ENCODE measurements at regions not wholly inside any gene's neighbourhood (a gene's known extent, or its start where the extent isn't known, plus 50 kb on each side); places are given as distances from the start of the nearest gene placed in this dataset.

DNA sequence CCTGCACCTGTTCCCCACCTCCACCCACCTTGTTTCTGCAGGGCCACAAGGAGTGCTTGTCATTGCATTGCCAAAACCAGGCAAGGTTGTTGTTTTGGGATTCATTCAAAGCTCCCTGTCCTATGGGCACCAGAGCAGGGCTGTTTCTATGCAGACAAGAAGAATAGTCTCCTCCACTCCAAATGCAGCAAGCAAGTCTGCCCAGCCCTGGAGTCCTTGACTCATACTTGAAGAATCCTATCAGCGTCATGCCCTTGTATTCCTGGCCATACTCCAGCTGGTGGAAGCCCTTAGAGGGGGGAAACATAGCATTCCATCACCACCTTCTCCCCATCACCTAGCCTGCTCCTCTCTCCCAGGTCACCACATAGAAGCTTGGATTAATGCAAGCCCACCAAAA lies 145.3 kb upstream of the ECI2 start:
- no peak overlapping the region for H3K23ac ChIP-seq (ENCODE audit: low read depth, low read length, poor library complexity)
- no peak overlapping the region for H4K8ac ChIP-seq (ENCODE audit: low read depth, low read length)
- H3K4me3 ChIP-seq (ENCODE audit: low read length in 2 of 2) = no peak overlapping the region
- no peaks in the 10 kb centered on the region for H3K9me3 ChIP-seq (replicated peaks in 1 of 2; ENCODE audit: control insufficient read depth in 2 of 2, insufficient read depth in 1 of 2, low read depth in 1 of 2, low read length in 2 of 2)
- no peak overlapping the region for H3K18ac ChIP-seq (ENCODE audit: low read length)
- peaks cover 2 to 16% (median 3%) of the 10 kb centered on the region in 3 experiments for H3K27me3 ChIP-seq (ENCODE audit: control insufficient read depth in 3 of 3, insufficient read depth in 3 of 3, low read depth in 1 of 3, low read length in 3 of 3)
- H3K79me1 ChIP-seq (ENCODE audit: low read depth, low read length) = no peaks in the 10 kb centered on the region
- no peaks in the 10 kb centered on the region for H3K36me3 ChIP-seq (replicated peaks in 1 of 2; ENCODE audit: control insufficient read depth in 2 of 2, insufficient read depth in 2 of 2, low read length in 2 of 2)
- H2AFZ ChIP-seq (ENCODE audit: low read length) = no peak overlapping the region
- no peak overlapping the region for H2BK5ac ChIP-seq (ENCODE audit: low read length)
- no peak overlapping the region for H3K9ac ChIP-seq (ENCODE audit: low read depth, low read length, poor library complexity)
- WGBS, 2 donors (ENCODE audit: extremely low coverage in 2 of 2, insufficient read length in 2 of 2, insufficient replicate concordance in 1 of 2) = no CpG with 5 or more reads among the region's 1 CpG
- H2BK120ac ChIP-seq (ENCODE audit: low read depth, low read length) = no peak overlapping the region
- peaks cover 0 to 9% of the 10 kb centered on the region in 2 donors for H3K4me1 ChIP-seq (ENCODE audit: control insufficient read depth in 2 of 2, insufficient read depth in 1 of 2, low read depth in 1 of 2, low read length in 2 of 2)
- no peak overlapping the region for H2BK15ac ChIP-seq (ENCODE audit: low read length)
- DNase-seq (ENCODE audit: low spot score) = no peak
- no peak overlapping the region for H3K27ac ChIP-seq (replicated peaks; ENCODE audit: low read length)
- H3K4me2 ChIP-seq (ENCODE audit: insufficient read depth, low read length, poor library complexity, severe bottlenecking) = no peak overlapping the region
- H2BK12ac ChIP-seq (ENCODE audit: low read length) = no peak overlapping the region
- no peak overlapping the region for H2AK5ac ChIP-seq (ENCODE audit: low read depth, low read length)
- no peak overlapping the region for H4K91ac ChIP-seq (ENCODE audit: low read depth, low read length, poor library complexity)
- H3K14ac ChIP-seq (ENCODE audit: low read length) = no peak overlapping the region
- H3K4ac ChIP-seq (ENCODE audit: low read length) = no peak overlapping the region

DNA sequence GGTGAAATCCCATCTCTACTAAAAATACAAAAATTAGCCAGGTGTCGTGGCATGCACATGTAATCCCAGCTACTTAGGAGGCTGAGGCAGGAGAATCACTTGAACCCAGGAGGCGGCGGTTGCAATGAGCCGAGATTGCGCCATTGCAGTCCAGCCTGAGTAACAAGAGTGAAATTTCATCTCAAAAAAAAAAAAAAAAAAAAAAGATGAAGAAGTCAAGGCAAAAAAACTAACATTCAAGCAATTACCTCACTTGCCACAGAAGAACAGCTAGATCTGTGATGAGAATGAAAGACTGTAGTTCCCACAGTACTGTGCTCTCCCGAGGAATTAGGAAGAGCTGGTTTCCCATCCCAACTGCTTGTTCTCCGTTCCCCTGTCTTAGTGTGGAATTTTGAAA lies 144.7 kb upstream of the ECI2 start:
- Histone ChIP-seq H3K23ac (ENCODE audit: low read depth, low read length, poor library complexity) (no peak overlapping the region), H2AFZ (ENCODE audit: low read length) (no peak overlapping the region), H3K27me3 (ENCODE audit: control insufficient read depth in 3 of 3, insufficient read depth in 3 of 3, low read depth in 1 of 3, low read length in 3 of 3) (peaks cover 2 to 16% (median 3%) of the 10 kb centered on the region in 3 experiments), H3K14ac (ENCODE audit: low read length) (no peak overlapping the region), H3K79me1 (ENCODE audit: low read depth, low read length) (no peaks in the 10 kb centered on the region), H3K36me3 (replicated peaks in 1 of 2; ENCODE audit: control insufficient read depth in 2 of 2, insufficient read depth in 2 of 2, low read length in 2 of 2) (no peaks in the 10 kb centered on the region), H2AK5ac (ENCODE audit: low read depth, low read length) (no peak overlapping the region), H2BK5ac (ENCODE audit: low read length) (no peak overlapping the region), H3K27ac (replicated peaks; ENCODE audit: low read length) (no peak overlapping the region), H2BK120ac (ENCODE audit: low read depth, low read length) (no peak overlapping the region), H4K8ac (ENCODE audit: low read depth, low read length) (no peak overlapping the region), H3K9ac (ENCODE audit: low read depth, low read length, poor library complexity) (no peak overlapping the region), H3K4me3 (ENCODE audit: low read length in 2 of 2) (no peak overlapping the region), H3K4ac (ENCODE audit: low read length) (no peak overlapping the region), H3K4me1 (ENCODE audit: control insufficient read depth in 2 of 2, insufficient read depth in 1 of 2, low read depth in 1 of 2, low read length in 2 of 2) (peaks cover 0 to 9% of the 10 kb centered on the region in 2 donors), H3K4me2 (ENCODE audit: insufficient read depth, low read length, poor library complexity, severe bottlenecking) (no peak overlapping the region), H4K91ac (ENCODE audit: low read depth, low read length, poor library complexity) (no peak overlapping the region), H2BK15ac (ENCODE audit: low read length) (no peak overlapping the region), H3K9me3 (replicated peaks in 1 of 2; ENCODE audit: control insufficient read depth in 2 of 2, insufficient read depth in 1 of 2, low read depth in 1 of 2, low read length in 2 of 2) (peaks cover 0 to 3% of the 10 kb centered on the region in 2 donors), H3K18ac (ENCODE audit: low read length) (no peak overlapping the region), H2BK12ac (ENCODE audit: low read length) (no peak overlapping the region)
- no peak for DNase-seq (ENCODE audit: low spot score)
- no CpG with 5 or more reads among the region's 7 CpGs for WGBS, 2 donors (ENCODE audit: extremely low coverage in 2 of 2, insufficient read length in 2 of 2, insufficient replicate concordance in 1 of 2)

DNA sequence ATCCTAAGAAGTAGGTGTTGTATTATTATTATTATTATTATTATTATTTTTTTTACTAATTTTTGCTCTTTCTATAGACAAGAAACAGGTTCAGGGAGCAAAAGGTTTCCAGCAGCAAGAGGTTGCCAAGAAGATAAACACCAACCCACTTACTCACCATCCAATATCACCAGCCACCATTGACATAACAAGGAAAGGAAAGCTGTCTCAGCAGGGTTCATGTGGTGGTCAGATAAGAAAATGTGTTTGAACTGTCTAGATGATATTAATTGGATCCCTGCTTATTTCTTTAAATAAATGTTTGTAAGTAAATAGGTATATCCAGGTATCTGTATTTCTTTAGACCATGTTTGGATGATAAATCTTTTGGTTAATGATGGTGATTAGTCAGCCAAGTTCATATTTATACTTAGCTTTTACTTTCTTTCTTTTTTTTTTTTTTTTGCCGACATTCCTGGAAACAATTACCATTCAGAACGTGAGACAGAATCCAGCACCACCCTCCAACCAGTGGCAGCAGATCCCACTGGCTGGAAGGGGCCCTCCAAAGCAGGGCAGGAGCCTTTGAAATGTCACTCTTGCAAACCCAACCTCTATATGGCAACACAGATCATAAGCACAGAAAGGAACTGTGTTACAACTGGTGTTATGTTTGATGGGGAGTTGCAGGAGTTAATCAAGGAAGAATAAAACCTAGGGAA lies 139.2 kb upstream of the ECI2 start:
- WGBS, 2 donors (ENCODE audit: extremely low coverage in 2 of 2, insufficient read length in 2 of 2, insufficient replicate concordance in 1 of 2) = no CpG with 5 or more reads among the region's 2 CpGs
- H4K8ac ChIP-seq (ENCODE audit: low read depth, low read length) = no peak overlapping the region

GRCh38 chr6:4272996-4273395 lies 137.6 kb upstream of the ECI2 start:
- H3K4me1 ChIP-seq (ENCODE audit: control insufficient read depth in 2 of 2, insufficient read depth in 1 of 2, low read depth in 1 of 2, low read length in 2 of 2) = peaks cover 0 to 2% of the 10 kb centered on the region in 2 donors
- WGBS, 2 donors (ENCODE audit: extremely low coverage in 2 of 2, insufficient read length in 2 of 2, insufficient replicate concordance in 1 of 2) = no CpG with 5 or more reads among the region's 6 CpGs
- no peak overlapping the region for H3K27ac ChIP-seq (replicated peaks; ENCODE audit: low read length)
- no peak overlapping the region for H3K4me2 ChIP-seq (ENCODE audit: insufficient read depth, low read length, poor library complexity, severe bottlenecking)
- H2AFZ ChIP-seq (ENCODE audit: low read length) = no peak overlapping the region
- H3K9ac ChIP-seq (ENCODE audit: low read depth, low read length, poor library complexity) = no peak overlapping the region
- H2BK120ac ChIP-seq (ENCODE audit: low read depth, low read length) = no peak overlapping the region
- DNase-seq (ENCODE audit: low spot score) = no peak
- H4K8ac ChIP-seq (ENCODE audit: low read depth, low read length) = no peak overlapping the region
- H2BK5ac ChIP-seq (ENCODE audit: low read length) = no peak overlapping the region
- no peak overlapping the region for H2AK5ac ChIP-seq (ENCODE audit: low read depth, low read length)
- H3K36me3 ChIP-seq (replicated peaks in 1 of 2; ENCODE audit: control insufficient read depth in 2 of 2, insufficient read depth in 2 of 2, low read length in 2 of 2) = no peaks in the 10 kb centered on the region
- no peak overlapping the region for H2BK12ac ChIP-seq (ENCODE audit: low read length)
- H2BK15ac ChIP-seq (ENCODE audit: low read length) = no peak overlapping the region
- no peak overlapping the region for H4K91ac ChIP-seq (ENCODE audit: low read depth, low read length, poor library complexity)
- H3K79me1 ChIP-seq (ENCODE audit: low read depth, low read length) = no peaks in the 10 kb centered on the region
- no peak overlapping the region for H3K4ac ChIP-seq (ENCODE audit: low read length)
- no peak overlapping the region for H3K14ac ChIP-seq (ENCODE audit: low read length)
- no peaks in the 10 kb centered on the region for H3K27me3 ChIP-seq (ENCODE audit: control insufficient read depth in 3 of 3, insufficient read depth in 3 of 3, low read depth in 1 of 3, low read length in 3 of 3)
- no peak overlapping the region for H3K23ac ChIP-seq (ENCODE audit: low read depth, low read length, poor library complexity)
- H3K18ac ChIP-seq (ENCODE audit: low read length) = no peak overlapping the region
- no peak overlapping the region for H3K4me3 ChIP-seq (ENCODE audit: low read length in 2 of 2)
- peaks cover 0 to 3% of the 10 kb centered on the region in 2 donors for H3K9me3 ChIP-seq (replicated peaks in 1 of 2; ENCODE audit: control insufficient read depth in 2 of 2, insufficient read depth in 1 of 2, low read depth in 1 of 2, low read length in 2 of 2)

More for the DNA sequence above, 139.2 kb upstream of the ECI2 start:
- no peak overlapping the region for H2AK5ac ChIP-seq (ENCODE audit: low read depth, low read length)
- H2AFZ ChIP-seq (ENCODE audit: low read length) = no peak overlapping the region
- no peak overlapping the region for H3K9ac ChIP-seq (ENCODE audit: low read depth, low read length, poor library complexity)
- H3K18ac ChIP-seq (ENCODE audit: low read length) = no peak overlapping the region
- no peak overlapping the region for H3K4me2 ChIP-seq (ENCODE audit: insufficient read depth, low read length, poor library complexity, severe bottlenecking)
- no peak overlapping the region for H3K27ac ChIP-seq (replicated peaks; ENCODE audit: low read length)
- H3K23ac ChIP-seq (ENCODE audit: low read depth, low read length, poor library complexity) = no peak overlapping the region
- H2BK15ac ChIP-seq (ENCODE audit: low read length) = no peak overlapping the region
- H3K79me1 ChIP-seq (ENCODE audit: low read depth, low read length) = no peaks in the 10 kb centered on the region
- no peak overlapping the region for H3K14ac ChIP-seq (ENCODE audit: low read length)
- no peak overlapping the region for H3K4ac ChIP-seq (ENCODE audit: low read length)
- H3K36me3 ChIP-seq (replicated peaks in 1 of 2; ENCODE audit: control insufficient read depth in 2 of 2, insufficient read depth in 2 of 2, low read length in 2 of 2) = no peaks in the 10 kb centered on the region
- no peaks in the 10 kb centered on the region for H3K27me3 ChIP-seq (ENCODE audit: control insufficient read depth in 3 of 3, insufficient read depth in 3 of 3, low read depth in 1 of 3, low read length in 3 of 3)
- no peak overlapping the region for H4K91ac ChIP-seq (ENCODE audit: low read depth, low read length, poor library complexity)
- H3K4me3 ChIP-seq (ENCODE audit: low read length in 2 of 2) = no peak overlapping the region
- no peak overlapping the region for H2BK5ac ChIP-seq (ENCODE audit: low read length)
- peaks cover 0 to 2% of the 10 kb centered on the region in 2 donors for H3K4me1 ChIP-seq (ENCODE audit: control insufficient read depth in 2 of 2, insufficient read depth in 1 of 2, low read depth in 1 of 2, low read length in 2 of 2)
- H2BK120ac ChIP-seq (ENCODE audit: low read depth, low read length) = no peak overlapping the region
- H3K9me3 ChIP-seq (replicated peaks in 1 of 2; ENCODE audit: control insufficient read depth in 2 of 2, insufficient read depth in 1 of 2, low read depth in 1 of 2, low read length in 2 of 2) = peaks cover 0 to 3% of the 10 kb centered on the region in 2 donors
- no peak for DNase-seq (ENCODE audit: low spot score)
- no peak overlapping the region for H2BK12ac ChIP-seq (ENCODE audit: low read length)

Data from neuronal stem cell (in vitro differentiated cells).